ENCODE measurements at regions not wholly inside any gene's neighbourhood (a gene's known extent, or its start where the extent isn't known, plus 50 kb on each side); places are given as distances from the start of the nearest gene placed in this dataset.

DNA sequence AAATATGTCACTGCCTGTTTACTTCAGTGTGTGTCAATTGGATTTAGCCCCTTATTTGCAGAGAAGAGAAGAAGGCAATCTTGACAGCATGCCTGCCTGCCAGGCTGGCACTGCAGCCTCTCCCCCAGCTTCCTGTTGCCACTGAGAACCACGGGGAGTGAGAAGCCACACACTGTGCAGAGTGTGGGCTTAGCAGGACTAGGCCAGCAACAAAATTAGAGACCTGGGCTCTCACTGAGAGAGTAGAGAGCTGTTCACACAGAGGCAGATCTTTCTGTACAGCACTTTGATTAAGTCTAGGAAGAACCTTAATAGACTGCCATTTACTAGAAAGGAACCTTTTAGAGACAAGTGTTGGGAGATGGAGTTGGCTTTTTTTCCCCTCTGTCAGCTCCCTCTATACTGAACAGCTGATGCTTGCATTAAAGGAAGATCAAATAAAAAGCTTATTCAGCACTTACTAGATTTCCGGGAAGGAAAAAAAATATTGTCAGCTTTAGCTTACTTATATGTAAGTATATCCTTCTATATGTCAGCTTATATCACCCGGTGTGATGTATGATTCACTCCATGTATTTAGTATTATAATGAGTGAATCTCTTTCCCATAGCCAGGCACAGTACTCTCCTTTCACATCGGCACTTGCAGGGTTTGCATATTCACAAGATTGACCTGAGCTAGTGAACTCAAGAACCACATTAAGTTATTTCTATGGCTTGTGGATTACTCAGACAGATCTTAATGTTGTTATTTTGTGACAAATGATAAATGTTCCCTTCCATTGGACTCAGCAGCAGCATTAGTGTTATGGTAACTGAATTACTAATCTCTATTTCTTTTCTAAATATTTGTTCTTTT is 851.0 kb upstream of the EPHA7 start:
- Histone ChIP-seq H3K4me3 (no peak overlapping the region), H3K27ac (replicated peaks in 1 of 4) (no peak overlapping the region), H3K9me3 (no peaks in the 10 kb centered on the region), H3K27me3 (no peaks in the 10 kb centered on the region), H3K36me3 (no peaks in the 10 kb centered on the region), H3K4me1 (no peaks in the 10 kb centered on the region)
- intact Hi-C loops (cut with DNase I) = no loop called here
- no peak for DNase-seq (ENCODE audit: extremely low spot score)
- TF ChIP-seq POLR2AphosphoS5 (IDR thresholded peaks at IDR 0.05) (no peak), EP300 (IDR thresholded peaks at IDR 0.05) (no peak), POLR2A (IDR thresholded peaks at IDR 0.05; ENCODE audit: low read depth) (no peak)
- TF ChIP-seq, protein P1, sequence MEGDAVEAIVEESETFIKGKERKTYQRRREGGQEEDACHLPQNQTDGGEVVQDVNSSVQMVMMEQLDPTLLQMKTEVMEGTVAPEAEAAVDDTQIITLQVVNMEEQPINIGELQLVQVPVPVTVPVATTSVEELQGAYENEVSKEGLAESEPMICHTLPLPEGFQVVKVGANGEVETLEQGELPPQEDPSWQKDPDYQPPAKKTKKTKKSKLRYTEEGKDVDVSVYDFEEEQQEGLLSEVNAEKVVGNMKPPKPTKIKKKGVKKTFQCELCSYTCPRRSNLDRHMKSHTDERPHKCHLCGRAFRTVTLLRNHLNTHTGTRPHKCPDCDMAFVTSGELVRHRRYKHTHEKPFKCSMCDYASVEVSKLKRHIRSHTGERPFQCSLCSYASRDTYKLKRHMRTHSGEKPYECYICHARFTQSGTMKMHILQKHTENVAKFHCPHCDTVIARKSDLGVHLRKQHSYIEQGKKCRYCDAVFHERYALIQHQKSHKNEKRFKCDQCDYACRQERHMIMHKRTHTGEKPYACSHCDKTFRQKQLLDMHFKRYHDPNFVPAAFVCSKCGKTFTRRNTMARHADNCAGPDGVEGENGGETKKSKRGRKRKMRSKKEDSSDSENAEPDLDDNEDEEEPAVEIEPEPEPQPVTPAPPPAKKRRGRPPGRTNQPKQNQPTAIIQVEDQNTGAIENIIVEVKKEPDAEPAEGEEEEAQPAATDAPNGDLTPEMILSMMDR (IDR thresholded peaks at IDR 0.05) = no peak
- WGBS = 44% methylated on average over 4 of the region's 4 CpGs

DNA sequence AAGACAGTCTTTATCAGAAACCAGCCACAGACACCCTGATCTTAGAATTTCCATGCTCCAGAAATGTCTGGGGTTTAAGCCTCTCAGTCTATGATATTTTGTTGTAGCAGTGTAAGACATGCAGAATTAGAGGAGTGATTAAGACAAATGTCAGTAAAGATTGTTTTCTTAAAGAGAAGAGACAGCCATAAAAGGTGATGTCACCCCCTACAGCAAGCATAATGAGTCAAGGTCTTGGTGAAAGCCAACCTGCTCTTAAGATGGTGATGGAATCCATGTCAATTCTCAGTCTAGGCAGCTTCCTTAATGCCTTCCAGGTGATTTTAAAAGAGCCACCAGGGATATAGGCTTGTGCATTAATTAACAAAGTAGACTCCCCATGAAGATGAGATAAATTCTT is 849.9 kb upstream of the EPHA7 start:
- intact Hi-C loops (cut with DNase I) = no loop called here
- Histone ChIP-seq H3K4me3 (no peak overlapping the region), H3K27ac (replicated peaks in 1 of 4) (no peak overlapping the region), H3K27me3 (no peaks in the 10 kb centered on the region), H3K9me3 (no peaks in the 10 kb centered on the region), H3K4me1 (no peaks in the 10 kb centered on the region), H3K36me3 (no peaks in the 10 kb centered on the region)
- TF ChIP-seq POLR2AphosphoS5 (IDR thresholded peaks at IDR 0.05) (no peak), POLR2A (IDR thresholded peaks at IDR 0.05; ENCODE audit: low read depth) (no peak), EP300 (IDR thresholded peaks at IDR 0.05) (no peak)
- TF ChIP-seq, protein P1 (IDR thresholded peaks at IDR 0.05) = no peak
- DNase-seq (ENCODE audit: extremely low spot score) = no peak

GRCh38 chr6:94260765-94261164 is 841.4 kb upstream of the EPHA7 start:
- H3K27ac ChIP-seq (replicated peaks in 1 of 4) = no peak overlapping the region
- no peak overlapping the region for H3K4me3 ChIP-seq
- no peaks in the 10 kb centered on the region for H3K9me3 ChIP-seq
- intact Hi-C loops (cut with DNase I) = no loop called here
- no peaks in the 10 kb centered on the region for H3K4me1 ChIP-seq
- DNase-seq (ENCODE audit: extremely low spot score) = no peak
- no peaks in the 10 kb centered on the region for H3K27me3 ChIP-seq
- TF ChIP-seq POLR2A (IDR thresholded peaks at IDR 0.05; ENCODE audit: low read depth) = no peak
- TF ChIP-seq, protein P1 (IDR thresholded peaks at IDR 0.05) = no peak
- H3K36me3 ChIP-seq = no peaks in the 10 kb centered on the region

- whole genome bisulfite sequencing = 43% methylated on average over 1 of the region's 1 CpG
- Histone ChIP-seq H3K4me3 (no peak overlapping the region), H3K36me3 (no peaks in the 10 kb centered on the region), H3K4me1 (no peaks in the 10 kb centered on the region), H3K27ac (replicated peaks in 1 of 4) (no peak overlapping the region), H3K27me3 (no peaks in the 10 kb centered on the region), H3K9me3 (no peaks in the 10 kb centered on the region)
- intact Hi-C loops (cut with DNase I) = no loop called here
- no peak for DNase-seq (ENCODE audit: extremely low spot score)
- TF ChIP-seq EP300 (IDR thresholded peaks at IDR 0.05) = no peak
- TF ChIP-seq, protein P1 (IDR thresholded peaks at IDR 0.05) = peak; percentile 27 to 40 (median 27)
- no peak for TF ChIP-seq POLR2A (IDR thresholded peaks at IDR 0.05; ENCODE audit: low read depth)
- no peak for TF ChIP-seq POLR2AphosphoS5 (IDR thresholded peaks at IDR 0.05)
Observed at GRCh38 chr6:94254689-94255088, 835.3 kb upstream of the EPHA7 start.

- no peaks in the 10 kb centered on the region for H3K4me1 ChIP-seq
- H3K4me3 ChIP-seq = no peak overlapping the region
- H3K9me3 ChIP-seq = no peaks in the 10 kb centered on the region
- no peaks in the 10 kb centered on the region for H3K36me3 ChIP-seq
- no peak for DNase-seq (ENCODE audit: extremely low spot score)
- no peak overlapping the region for H3K27ac ChIP-seq (replicated peaks in 1 of 4)
- H3K27me3 ChIP-seq = no peaks in the 10 kb centered on the region
- TF ChIP-seq, protein P1 (IDR thresholded peaks at IDR 0.05) = no peak
- TF ChIP-seq POLR2AphosphoS5 (IDR thresholded peaks at IDR 0.05) (no peak), EP300 (IDR thresholded peaks at IDR 0.05) (no peak), POLR2A (IDR thresholded peaks at IDR 0.05; ENCODE audit: low read depth) (no peak)
- intact Hi-C loops (cut with DNase I) = no loop called here
Observed at GRCh38 chr6:94251878-94252277, 832.5 kb upstream of the EPHA7 start.
